GM21723 (cell line): ENCODE measurements at regions not wholly inside any gene's neighbourhood (a gene's known extent, or its start where the extent isn't known, plus 50 kb on each side); places are given as distances from the start of the nearest gene placed in this dataset.

ENCODE experiments used
- ATAC-seq: cut with Tn5 transposase; IDR thresholded peaks from one replicate; pipeline ENCODE4 v1.9.1; 2021; ENCODE audit warnings: mild to moderate bottlenecking, moderate library complexity; ENCODE audit not compliant: unreplicated experiment

- ATAC-seq, result no peak
These were observed 133.7 kb upstream of the EDNRA start for GRCh38 chr4:147347217-147347616.

- ATAC-seq, result no peak
These were observed 131.7 kb upstream of the EDNRA start for GRCh38 chr4:147349193-147349592.

GRCh38 chr4:147351083-147351787 is 129.7 kb upstream of the EDNRA start:
- no peak for ATAC-seq

GRCh38 chr4:147354237-147354636 is 126.7 kb upstream of the EDNRA start:
- ATAC-seq, result no peak

GRCh38 chr4:147355032-147355656 is 125.8 kb upstream of the EDNRA start:
- ATAC-seq, result no peak

GRCh38 chr4:147355847-147356246 is 125.0 kb upstream of the EDNRA start:
- no peak for ATAC-seq

GRCh38 chr4:147360301-147360700 is 120.6 kb upstream of the EDNRA start:
- ATAC-seq, result no peak

- ATAC-seq, result no peak
These were observed 119.2 kb upstream of the EDNRA start for GRCh38 chr4:147361726-147362125.

- no peak for ATAC-seq
These were observed 118.0 kb upstream of the EDNRA start for GRCh38 chr4:147362938-147363337.

- no peak for ATAC-seq
These were observed 117.4 kb upstream of the EDNRA start for GRCh38 chr4:147363514-147363913.

GRCh38 chr4:147365396-147365795 is 115.5 kb upstream of the EDNRA start:
- no peak for ATAC-seq

GRCh38 chr4:147366164-147366563 is 114.7 kb upstream of the EDNRA start:
- ATAC-seq, result no peak

- ATAC-seq, result no peak
These were observed 113.0 kb upstream of the EDNRA start for GRCh38 chr4:147367891-147368290.

GRCh38 chr4:147368948-147369347 is 111.9 kb upstream of the EDNRA start:
- ATAC-seq, result no peak

- ATAC-seq, result no peak
These were observed 110.4 kb upstream of the EDNRA start for GRCh38 chr4:147370473-147370872.

GRCh38 chr4:147370881-147371280 is 110.0 kb upstream of the EDNRA start:
- ATAC-seq, result no peak

GRCh38 chr4:147371661-147372060 is 109.2 kb upstream of the EDNRA start:
- no peak for ATAC-seq

- ATAC-seq, result no peak
These were observed 102.1 kb upstream of the EDNRA start for GRCh38 chr4:147378780-147379179.

- no peak for ATAC-seq
These were observed 99.1 kb upstream of the EDNRA start for GRCh38 chr4:147381749-147382148.

GRCh38 chr4:147388018-147388417 is 92.9 kb upstream of the EDNRA start:
- ATAC-seq, result no peak

GRCh38 chr4:147396105-147396504 is 84.8 kb upstream of the EDNRA start:
- no peak for ATAC-seq

- no peak for ATAC-seq
These were observed 82.3 kb upstream of the EDNRA start for GRCh38 chr4:147398556-147398955.

GRCh38 chr4:147400721-147401120 is 80.2 kb upstream of the EDNRA start:
- no peak for ATAC-seq
